Smooth muscle cell (in vitro differentiated cells): ENCODE measurements at regions not wholly inside any gene's neighbourhood (a gene's known extent, or its start where the extent isn't known, plus 50 kb on each side); places are given as distances from the start of the nearest gene placed in this dataset.

Experiments used
- DNase-seq: peaks from one replicate; lab custom pipeline; 2025; ENCODE audit not compliant: unreplicated experiment; lab: John Stamatoyannopoulos, UW
- H2AFZ ChIP-seq: fragments of 200-600 bp; sonication (generic); 2 replicates; pipeline ENCODE4 v1.6.0; 2016; ENCODE audit warnings: antibody characterized with exemption, low read depth, mild to moderate bottlenecking
- H3F3A ChIP-seq: fragments of 200-600 bp; sonication (generic); 2 replicates; pipeline ENCODE4 v1.6.0; 2017; ENCODE audit warnings: antibody characterized with exemption, low read depth
- H3K27ac ChIP-seq: fragments of 200-600 bp; sonication (generic); 2 replicates; pipeline ENCODE4 v1.5.1; 2016; ENCODE audit warnings: low read depth, mild to moderate bottlenecking
- H3K27me3 ChIP-seq: fragments of 200-600 bp; sonication (generic); 2 replicates; pipeline ENCODE4 v1.6.1; 2016; ENCODE audit warnings: low read depth, mild to moderate bottlenecking
- H3K36me3 ChIP-seq: fragments of 200-600 bp; sonication (generic); 2 replicates; pipeline ENCODE4 v1.5.1; 2016; ENCODE audit warnings: low read depth
- H3K4me1 ChIP-seq: fragments of 200-600 bp; sonication (generic); 2 replicates; pipeline ENCODE4 v1.5.1; 2016; ENCODE audit warnings: low read depth
- H3K4me2 ChIP-seq: fragments of 200-600 bp; sonication (generic); 2 replicates; pipeline ENCODE4 v1.6.0; 2016; ENCODE audit warnings: mild to moderate bottlenecking
- H3K4me3 ChIP-seq: fragments of 200-600 bp; sonication (generic); 2 replicates; pipeline ENCODE4 v1.5.1; 2016; ENCODE audit warnings: mild to moderate bottlenecking
- H3K79me2 ChIP-seq: fragments of 200-600 bp; sonication (generic); 2 replicates; pipeline ENCODE4 v1.6.0; 2016; ENCODE audit warnings: low read depth, mild to moderate bottlenecking
- H3K9ac ChIP-seq: fragments of 200-600 bp; sonication (generic); 2 replicates; pipeline ENCODE4 v1.6.0; 2016; ENCODE audit warnings: low read depth
- H3K9me3 ChIP-seq: fragments of 200-600 bp; sonication (generic); replicated peaks from 2 replicates; pipeline ENCODE4 v1.5.1; 2016; ENCODE audit warnings: low read depth
- H4K20me1 ChIP-seq: fragments of 200-600 bp; sonication (generic); 2 replicates; pipeline ENCODE4 v1.6.0; 2016; ENCODE audit warnings: low read depth
- WGBS: methylation state at CpG from one replicate; pipeline ENCODE4 v1.1.7; 2016; ENCODE audit warnings: low lambda C conversion rate; 5-methylcytosine and 5-hydroxymethylcytosine counted together
- TF ChIP-seq, protein P1 (sequence below): fragments of 200-600 bp; sonication (generic); IDR thresholded peaks from 2 replicates; pipeline ENCODE4 v1.5.1; 2017; ENCODE audit warnings: borderline replicate concordance, mild to moderate bottlenecking, antibody characterized with exemption; ENCODE audit not compliant: insufficient read depth, poor library complexity, severe bottlenecking

DNA sequence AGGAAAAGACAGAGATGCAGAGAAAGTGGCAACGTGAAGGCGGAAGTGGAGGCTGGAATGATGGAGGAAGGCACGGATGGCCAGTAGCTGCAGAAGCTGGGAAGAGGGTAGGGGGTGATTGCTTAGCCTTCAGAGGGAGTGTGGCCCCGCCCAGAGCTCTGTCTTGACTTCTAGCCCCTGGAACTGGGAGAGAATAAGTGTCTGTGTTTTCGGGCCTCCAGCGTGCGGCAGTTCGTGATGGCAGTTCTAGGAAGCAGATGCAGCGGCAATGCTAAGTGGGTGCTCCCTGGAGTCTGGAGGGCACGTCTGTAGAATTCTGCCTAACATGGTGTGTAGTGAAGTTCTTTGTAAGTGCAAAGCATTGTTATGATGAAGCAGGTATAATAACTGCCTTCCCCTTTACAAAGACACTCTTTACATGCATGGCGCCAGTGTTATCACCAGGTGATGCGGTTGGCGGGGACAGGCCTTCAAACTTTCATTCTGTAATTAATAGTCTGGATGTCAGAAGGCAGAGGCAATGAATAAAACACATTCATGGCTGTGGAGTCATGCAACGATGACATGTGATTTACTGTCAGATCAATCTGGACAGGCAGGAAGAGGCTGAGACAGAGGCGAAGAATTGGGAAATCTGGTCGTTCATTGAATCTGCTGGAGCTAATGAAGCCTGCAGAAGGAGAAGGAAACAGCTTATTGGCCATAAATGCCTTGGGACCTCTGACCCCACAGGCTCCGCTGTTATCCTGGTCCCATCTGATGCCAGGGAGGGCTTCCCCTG lies 228.6 kb downstream of the GLRX3 start:
- TF ChIP-seq, protein P1, sequence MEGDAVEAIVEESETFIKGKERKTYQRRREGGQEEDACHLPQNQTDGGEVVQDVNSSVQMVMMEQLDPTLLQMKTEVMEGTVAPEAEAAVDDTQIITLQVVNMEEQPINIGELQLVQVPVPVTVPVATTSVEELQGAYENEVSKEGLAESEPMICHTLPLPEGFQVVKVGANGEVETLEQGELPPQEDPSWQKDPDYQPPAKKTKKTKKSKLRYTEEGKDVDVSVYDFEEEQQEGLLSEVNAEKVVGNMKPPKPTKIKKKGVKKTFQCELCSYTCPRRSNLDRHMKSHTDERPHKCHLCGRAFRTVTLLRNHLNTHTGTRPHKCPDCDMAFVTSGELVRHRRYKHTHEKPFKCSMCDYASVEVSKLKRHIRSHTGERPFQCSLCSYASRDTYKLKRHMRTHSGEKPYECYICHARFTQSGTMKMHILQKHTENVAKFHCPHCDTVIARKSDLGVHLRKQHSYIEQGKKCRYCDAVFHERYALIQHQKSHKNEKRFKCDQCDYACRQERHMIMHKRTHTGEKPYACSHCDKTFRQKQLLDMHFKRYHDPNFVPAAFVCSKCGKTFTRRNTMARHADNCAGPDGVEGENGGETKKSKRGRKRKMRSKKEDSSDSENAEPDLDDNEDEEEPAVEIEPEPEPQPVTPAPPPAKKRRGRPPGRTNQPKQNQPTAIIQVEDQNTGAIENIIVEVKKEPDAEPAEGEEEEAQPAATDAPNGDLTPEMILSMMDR, result no peak
- 84% methylated on average over 17 of the region's 17 CpGs for WGBS
- no peak overlapping the region for H3K9ac ChIP-seq
- no peak overlapping the region for H2AFZ ChIP-seq
- no peak overlapping the region for H3K27ac ChIP-seq
- no peak overlapping the region for H3K4me2 ChIP-seq
- no peak for DNase-seq
- no peaks in the 10 kb centered on the region for H4K20me1 ChIP-seq
- no peaks in the 10 kb centered on the region for H3K4me1 ChIP-seq
- H3F3A ChIP-seq, result no peaks in the 10 kb centered on the region
- no peaks in the 10 kb centered on the region for H3K9me3 ChIP-seq
- H3K4me3 ChIP-seq, result no peak overlapping the region
- no peaks in the 10 kb centered on the region for H3K79me2 ChIP-seq
- no peaks in the 10 kb centered on the region for H3K36me3 ChIP-seq
- peaks cover 35% of the 10 kb centered on the region for H3K27me3 ChIP-seq

GRCh38 chr10:130368761-130369560 lies 232.8 kb downstream of the GLRX3 start:
- DNase-seq, result no peak
- no peak overlapping the region for H3K4me3 ChIP-seq
- H3K27ac ChIP-seq, result no peak overlapping the region
- no peaks in the 10 kb centered on the region for H3F3A ChIP-seq
- H3K4me2 ChIP-seq, result no peak overlapping the region
- 82% methylated on average over 20 of the region's 20 CpGs for WGBS
- H3K9me3 ChIP-seq, result no peaks in the 10 kb centered on the region
- no peaks in the 10 kb centered on the region for H3K4me1 ChIP-seq
- H4K20me1 ChIP-seq, result no peaks in the 10 kb centered on the region
- no peaks in the 10 kb centered on the region for H3K79me2 ChIP-seq
- TF ChIP-seq, protein P1, result no peak
- H3K9ac ChIP-seq, result no peak overlapping the region
- no peak overlapping the region for H2AFZ ChIP-seq
- H3K27me3 ChIP-seq, result peaks cover 34% of the 10 kb centered on the region
- no peaks in the 10 kb centered on the region for H3K36me3 ChIP-seq

DNA sequence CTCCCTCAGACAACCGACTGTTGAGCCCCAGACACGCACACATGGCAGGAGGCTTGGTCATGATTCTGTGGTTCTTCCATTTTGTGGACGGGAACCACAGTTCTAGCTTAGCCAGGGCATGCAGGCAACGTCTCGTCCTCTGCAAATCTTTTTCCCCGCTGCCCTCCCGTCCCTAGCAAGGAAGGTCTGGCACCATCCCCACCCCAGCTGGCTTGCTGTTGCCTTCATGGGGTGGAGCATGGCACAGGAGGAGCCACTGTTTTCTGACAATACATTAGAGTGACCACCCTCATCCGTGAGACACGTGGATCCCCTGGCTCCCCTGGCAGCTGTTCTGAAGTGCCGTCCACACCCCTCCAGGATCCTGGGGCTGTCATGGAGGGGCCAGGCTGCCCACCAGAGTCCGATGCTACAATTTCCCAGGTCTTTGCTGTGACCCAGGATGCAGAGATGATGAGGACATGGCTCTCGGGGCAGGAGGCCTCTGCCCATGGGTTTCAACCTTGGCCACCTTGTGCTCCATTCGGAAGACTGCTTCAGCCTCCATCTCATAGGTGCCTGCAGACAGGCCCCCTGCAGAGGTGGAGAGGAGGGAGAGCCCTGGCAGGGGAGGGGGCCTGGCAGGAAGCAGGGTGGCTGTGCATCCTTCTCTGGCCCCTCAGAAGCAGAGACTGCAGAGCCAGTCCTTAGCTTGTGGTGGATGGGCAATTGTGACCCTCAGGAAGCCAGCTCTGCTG lies 233.6 kb downstream of the GLRX3 start:
- H3K9me3 ChIP-seq, result no peaks in the 10 kb centered on the region
- no peak for DNase-seq
- no peak overlapping the region for H3K9ac ChIP-seq
- H2AFZ ChIP-seq, result no peak overlapping the region
- H3K4me1 ChIP-seq, result no peaks in the 10 kb centered on the region
- H3K36me3 ChIP-seq, result no peaks in the 10 kb centered on the region
- WGBS, result 88% methylated on average over 13 of the region's 13 CpGs
- H3K27ac ChIP-seq, result no peak overlapping the region
- TF ChIP-seq, protein P1, result no peak
- H3K4me2 ChIP-seq, result no peak overlapping the region
- H3K27me3 ChIP-seq, result peaks cover 26% of the 10 kb centered on the region
- H3K79me2 ChIP-seq, result no peaks in the 10 kb centered on the region
- H4K20me1 ChIP-seq, result no peaks in the 10 kb centered on the region
- H3K4me3 ChIP-seq, result no peak overlapping the region
- H3F3A ChIP-seq, result no peaks in the 10 kb centered on the region
